Kidney (tissue), 13 donors: ENCODE measurements at regions not wholly inside any gene's neighbourhood (a gene's known extent, or its start where the extent isn't known, plus 50 kb on each side); places are given as distances from the start of the nearest gene placed in this dataset.

Source experiments
- DNase-seq, 5 donors: peaks; one replicate each; pipeline ENCODE4 v3.0.0-alpha.2; 2013 to 2020
- FAIRE-seq: peaks from 2 replicates; lab custom pipeline; 2012; peaks lifted over from hg19 to GRCh38; lab: Jason Lieb, UNC
- H3K27ac ChIP-seq, 2 donors: one replicate each; pipeline ENCODE4 v1.7.0; 2013; ENCODE audit warnings: low read depth in 2 of 2, low read length in 2 of 2, inconsistent platforms in 1 of 2
- H3K27me3 ChIP-seq: one replicate; pipeline ENCODE4 v1.7.1; 2013; ENCODE audit warnings: low read length, inconsistent platforms; ENCODE audit not compliant: control insufficient read depth, insufficient read depth
- H3K36me3 ChIP-seq, 3 donors: one replicate each; pipeline versions ENCODE4 v1.7.0 to v1.7.1; 2013; ENCODE audit warnings: low read length in 3 of 3, control low read depth in 1 of 3, inconsistent platforms in 1 of 3; ENCODE audit not compliant: insufficient read depth in 3 of 3, control insufficient read depth in 2 of 3
- H3K4me1 ChIP-seq, 3 donors: one replicate each; pipeline versions ENCODE4 v1.7.0 to v1.7.1; 2013; ENCODE audit warnings: low read length in 3 of 3, inconsistent platforms in 1 of 3, low read depth in 1 of 3; ENCODE audit not compliant: control insufficient read depth in 2 of 3, insufficient read depth in 2 of 3
- H3K4me3 ChIP-seq, 3 donors: one replicate each; pipeline versions ENCODE4 v1.7.0 to v1.8.1; 2013; ENCODE audit warnings: low read length in 3 of 3, control low read depth in 1 of 3, inconsistent platforms in 1 of 3
- H3K9ac ChIP-seq, 3 donors: one replicate each; pipeline versions ENCODE4 v1.7.0 to v1.7.1; 2013; ENCODE audit warnings: low read length in 3 of 3, control low read depth in 1 of 3, inconsistent platforms in 1 of 3
- H3K9me3 ChIP-seq, 3 donors: one replicate each; pipeline versions ENCODE4 v1.7.0 to v1.7.1; 2013; ENCODE audit warnings: low read length in 3 of 3, control low read depth in 1 of 3, inconsistent platforms in 1 of 3; ENCODE audit not compliant: control insufficient read depth in 2 of 3, insufficient read depth in 1 of 3
- intact Hi-C: fragments of 100-400 bp; cut with DNase I; formaldehyde crosslinking; loops from one replicate; pipeline ENCODE4 v1.11.1; 2022
- TF ChIP-seq, protein P1 (sequence below): IDR thresholded peaks from 3 replicates; pipeline ENCODE4 v1.5.1; 2012; ENCODE audit warnings: mild to moderate bottlenecking, moderate library complexity, borderline replicate concordance; ENCODE audit not compliant: insufficient read depth; ENCODE audit errors: extremely low read depth
- donor health status: control.
- donor health status: control.
- donor health status: control.
- donor health status: control.
- donor health status: control.
- donor health status: DM: yes; HTN: yes; CAD: no.
- donor health status: Normal renal cell carcinoma (clear cell type).

DNA sequence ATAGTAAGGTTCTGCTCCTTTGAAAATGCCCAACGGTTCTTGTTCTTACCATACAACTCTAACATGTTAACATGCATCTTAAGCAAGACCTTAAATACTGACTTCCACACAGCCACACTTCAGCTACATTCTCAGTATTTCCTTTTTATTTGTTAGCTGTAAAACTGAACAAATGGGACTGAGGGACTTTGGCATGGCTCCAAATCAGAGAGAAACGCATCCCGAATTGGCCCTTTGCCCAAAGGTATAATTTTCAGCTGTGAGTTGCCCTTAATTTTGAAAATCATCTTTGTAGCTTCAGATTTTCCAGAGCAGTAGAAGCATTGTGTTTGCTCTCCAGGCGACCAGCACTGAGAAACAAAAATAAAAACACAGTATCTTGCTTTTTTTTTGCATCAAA, 56.4 kb downstream of the NEUROD6 start:
- H3K4me3 ChIP-seq = no peak overlapping the region
- no peaks in the 10 kb centered on the region for H3K36me3 ChIP-seq
- H3K9me3 ChIP-seq = no peaks in the 10 kb centered on the region
- no peak overlapping the region for H3K9ac ChIP-seq
- intact Hi-C loops = no loop called here
- DNase-seq = no peak
- H3K27me3 ChIP-seq = no peaks in the 10 kb centered on the region
- FAIRE-seq = no peak
- H3K27ac ChIP-seq = no peak overlapping the region
- no peaks in the 10 kb centered on the region for H3K4me1 ChIP-seq
- TF ChIP-seq, protein P1, sequence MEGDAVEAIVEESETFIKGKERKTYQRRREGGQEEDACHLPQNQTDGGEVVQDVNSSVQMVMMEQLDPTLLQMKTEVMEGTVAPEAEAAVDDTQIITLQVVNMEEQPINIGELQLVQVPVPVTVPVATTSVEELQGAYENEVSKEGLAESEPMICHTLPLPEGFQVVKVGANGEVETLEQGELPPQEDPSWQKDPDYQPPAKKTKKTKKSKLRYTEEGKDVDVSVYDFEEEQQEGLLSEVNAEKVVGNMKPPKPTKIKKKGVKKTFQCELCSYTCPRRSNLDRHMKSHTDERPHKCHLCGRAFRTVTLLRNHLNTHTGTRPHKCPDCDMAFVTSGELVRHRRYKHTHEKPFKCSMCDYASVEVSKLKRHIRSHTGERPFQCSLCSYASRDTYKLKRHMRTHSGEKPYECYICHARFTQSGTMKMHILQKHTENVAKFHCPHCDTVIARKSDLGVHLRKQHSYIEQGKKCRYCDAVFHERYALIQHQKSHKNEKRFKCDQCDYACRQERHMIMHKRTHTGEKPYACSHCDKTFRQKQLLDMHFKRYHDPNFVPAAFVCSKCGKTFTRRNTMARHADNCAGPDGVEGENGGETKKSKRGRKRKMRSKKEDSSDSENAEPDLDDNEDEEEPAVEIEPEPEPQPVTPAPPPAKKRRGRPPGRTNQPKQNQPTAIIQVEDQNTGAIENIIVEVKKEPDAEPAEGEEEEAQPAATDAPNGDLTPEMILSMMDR = no peak

DNA sequence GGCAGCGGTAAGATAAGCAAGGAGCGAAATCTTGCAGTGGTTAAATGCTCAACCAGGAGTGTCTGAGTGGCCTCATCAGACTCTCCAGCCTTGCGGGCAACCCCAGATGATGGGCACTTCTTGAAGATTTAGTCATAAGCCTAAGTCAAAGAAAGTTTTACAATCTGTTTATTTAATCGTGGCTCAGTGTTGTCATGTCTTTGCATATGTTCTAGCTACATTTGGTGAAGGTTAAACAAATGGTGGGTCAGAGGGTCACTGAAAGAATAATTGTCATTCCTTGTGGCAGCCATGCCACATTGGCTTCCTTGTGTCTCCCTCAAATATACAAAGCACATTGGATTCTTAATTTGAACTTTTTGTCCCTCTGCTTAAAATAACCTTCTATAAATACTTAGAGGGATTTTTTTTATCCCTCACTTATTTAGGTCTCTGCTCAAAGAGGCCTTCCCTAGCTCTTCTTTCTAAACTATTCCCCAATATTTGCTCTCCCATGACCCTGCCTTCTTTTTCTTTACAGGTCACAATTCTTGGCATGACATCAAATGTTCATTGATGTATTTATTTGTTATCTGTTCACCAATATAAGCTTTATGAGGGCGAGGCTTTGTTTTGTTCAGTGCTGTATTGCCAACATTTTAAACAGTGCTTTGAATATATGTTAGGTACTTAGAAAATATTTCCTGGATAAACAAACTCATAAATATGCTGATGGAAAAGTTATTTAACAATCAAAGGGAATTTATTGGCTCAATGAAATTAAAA, 68.7 kb downstream of the NEUROD6 start:
- Histone ChIP-seq H3K4me1 (no peaks in the 10 kb centered on the region), H3K9me3 (no peaks in the 10 kb centered on the region), H3K9ac (no peak overlapping the region), H3K4me3 (no peak overlapping the region), H3K36me3 (no peaks in the 10 kb centered on the region), H3K27me3 (no peaks in the 10 kb centered on the region), H3K27ac (no peak overlapping the region)
- FAIRE-seq (no peak), DNase-seq (no peak)
- intact Hi-C loops = no loop called here
- TF ChIP-seq, protein P1 = no peak

DNA sequence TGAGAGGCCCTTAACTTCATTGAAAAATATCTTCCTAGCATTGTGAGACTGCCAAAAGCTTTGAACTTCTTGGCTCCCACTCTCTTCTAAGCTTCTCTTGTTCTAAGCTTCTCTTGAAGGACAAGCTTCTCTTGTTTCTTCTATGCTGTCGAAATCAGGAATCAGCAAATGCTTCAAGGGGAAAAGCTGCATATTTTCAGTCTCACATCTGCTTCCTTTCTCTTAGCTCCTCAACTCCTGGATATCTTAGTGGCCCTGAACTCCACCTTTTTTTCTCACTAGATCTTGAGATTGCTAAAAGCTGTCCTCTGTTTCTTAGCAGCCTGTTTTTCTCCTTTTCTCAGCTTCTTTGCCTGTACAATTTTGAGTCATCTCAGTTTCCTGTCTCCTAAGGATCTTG, 73.0 kb downstream of the NEUROD6 start:
- Histone ChIP-seq H3K27ac (no peak overlapping the region), H3K9me3 (no peaks in the 10 kb centered on the region), H3K36me3 (no peaks in the 10 kb centered on the region), H3K9ac (no peak overlapping the region), H3K27me3 (no peaks in the 10 kb centered on the region), H3K4me3 (no peak overlapping the region), H3K4me1 (no peaks in the 10 kb centered on the region)
- FAIRE-seq (no peak), DNase-seq (no peak)
- intact Hi-C loops = no loop called here
- TF ChIP-seq, protein P1 = no peak
